ENCODE measurements at regions not wholly inside any gene's neighbourhood (a gene's known extent, or its start where the extent isn't known, plus 50 kb on each side); places are given as distances from the start of the nearest gene placed in this dataset.

- H3K4me3 ChIP-seq (replicated peaks in 1 of 4; ENCODE audit: control extremely low read depth in 1 of 4, insufficient read depth in 1 of 4, low read depth in 3 of 4, low read length in 4 of 4) = no peak overlapping the region
- no peak overlapping the region for H3K4me2 ChIP-seq (ENCODE audit: extremely low read depth, insufficient read depth, low read length)
- H3K9me3 ChIP-seq (ENCODE audit: control insufficient read depth, insufficient read depth, low read depth, low read length) = no peaks in the 10 kb centered on the region
- H4K20me1 ChIP-seq (ENCODE audit: control insufficient read depth, extremely low read depth, insufficient read depth, low read length) = no peaks in the 10 kb centered on the region
- DNase-seq (ENCODE audit: low read depth in 2 of 2) = no peak
- H3K4me1 ChIP-seq (ENCODE audit: control insufficient read depth, extremely low read depth, insufficient read depth, low read length) = no peaks in the 10 kb centered on the region
- no peaks in the 10 kb centered on the region for H3K79me2 ChIP-seq (ENCODE audit: control insufficient read depth, insufficient read depth, low read length)
- no peak overlapping the region for H2AFZ ChIP-seq (ENCODE audit: low read length)
- no peak overlapping the region for H3K27ac ChIP-seq (ENCODE audit: insufficient read depth, low read length)
- TF ChIP-seq EZH2 (IDR thresholded peaks at IDR 0.05; ENCODE audit: low read length, missing control alignments) (no peak), CTCF (conservative IDR thresholded peaks at IDR 0.05 in 1 of 2, IDR thresholded peaks at IDR 0.05 in 1 of 2; ENCODE audit: low read depth in 1 of 2, low read length in 2 of 2) (no peak)
- no peaks in the 10 kb centered on the region for H3K36me3 ChIP-seq (ENCODE audit: control insufficient read depth, insufficient read depth, low read length)
- H3K9ac ChIP-seq (ENCODE audit: insufficient read depth, low read length) = no peak overlapping the region
- H3K27me3 ChIP-seq (ENCODE audit: control insufficient read depth, insufficient read depth, low read length) = no peaks in the 10 kb centered on the region
These were observed 96.1 kb upstream of the SHH start for GRCh38 chr7:155908385-155908784.

GRCh38 chr7:155907450-155908200 is 95.4 kb upstream of the SHH start:
- no peaks in the 10 kb centered on the region for H3K36me3 ChIP-seq (ENCODE audit: control insufficient read depth, insufficient read depth, low read length)
- H3K9ac ChIP-seq (ENCODE audit: insufficient read depth, low read length) = no peak overlapping the region
- H3K4me3 ChIP-seq (replicated peaks in 1 of 4; ENCODE audit: control extremely low read depth in 1 of 4, insufficient read depth in 1 of 4, low read depth in 3 of 4, low read length in 4 of 4) = no peak overlapping the region
- no peaks in the 10 kb centered on the region for H3K4me1 ChIP-seq (ENCODE audit: control insufficient read depth, extremely low read depth, insufficient read depth, low read length)
- H3K79me2 ChIP-seq (ENCODE audit: control insufficient read depth, insufficient read depth, low read length) = no peaks in the 10 kb centered on the region
- DNase-seq (ENCODE audit: low read depth in 2 of 2) = peak; percentile 7 to 75
- no peak overlapping the region for H3K4me2 ChIP-seq (ENCODE audit: extremely low read depth, insufficient read depth, low read length)
- no peaks in the 10 kb centered on the region for H3K9me3 ChIP-seq (ENCODE audit: control insufficient read depth, insufficient read depth, low read depth, low read length)
- no peaks in the 10 kb centered on the region for H3K27me3 ChIP-seq (ENCODE audit: control insufficient read depth, insufficient read depth, low read length)
- TF ChIP-seq CTCF (conservative IDR thresholded peaks at IDR 0.05 in 1 of 2, IDR thresholded peaks at IDR 0.05 in 1 of 2; ENCODE audit: low read depth in 1 of 2, low read length in 2 of 2) (no peak), EZH2 (IDR thresholded peaks at IDR 0.05; ENCODE audit: low read length, missing control alignments) (no peak)
- no peaks in the 10 kb centered on the region for H4K20me1 ChIP-seq (ENCODE audit: control insufficient read depth, extremely low read depth, insufficient read depth, low read length)
- H3K27ac ChIP-seq (ENCODE audit: insufficient read depth, low read length) = no peak overlapping the region
- no peak overlapping the region for H2AFZ ChIP-seq (ENCODE audit: low read length)

GRCh38 chr7:155901176-155901575 is 88.9 kb upstream of the SHH start:
- Histone ChIP-seq H3K27me3 (ENCODE audit: control insufficient read depth, insufficient read depth, low read length) (no peaks in the 10 kb centered on the region), H2AFZ (ENCODE audit: low read length) (no peak overlapping the region), H3K36me3 (ENCODE audit: control insufficient read depth, insufficient read depth, low read length) (no peaks in the 10 kb centered on the region), H3K79me2 (ENCODE audit: control insufficient read depth, insufficient read depth, low read length) (no peaks in the 10 kb centered on the region), H3K27ac (ENCODE audit: insufficient read depth, low read length) (no peak overlapping the region), H3K4me3 (replicated peaks in 1 of 4; ENCODE audit: control extremely low read depth in 1 of 4, insufficient read depth in 1 of 4, low read depth in 3 of 4, low read length in 4 of 4) (no peak overlapping the region), H4K20me1 (ENCODE audit: control insufficient read depth, extremely low read depth, insufficient read depth, low read length) (no peaks in the 10 kb centered on the region), H3K4me1 (ENCODE audit: control insufficient read depth, extremely low read depth, insufficient read depth, low read length) (no peaks in the 10 kb centered on the region), H3K9me3 (ENCODE audit: control insufficient read depth, insufficient read depth, low read depth, low read length) (no peaks in the 10 kb centered on the region), H3K4me2 (ENCODE audit: extremely low read depth, insufficient read depth, low read length) (no peak overlapping the region), H3K9ac (ENCODE audit: insufficient read depth, low read length) (no peak overlapping the region)
- DNase-seq (ENCODE audit: low read depth in 2 of 2) = no peak
- no peak for TF ChIP-seq CTCF (conservative IDR thresholded peaks at IDR 0.05 in 1 of 2, IDR thresholded peaks at IDR 0.05 in 1 of 2; ENCODE audit: low read depth in 1 of 2, low read length in 2 of 2)
- TF ChIP-seq EZH2 (IDR thresholded peaks at IDR 0.05; ENCODE audit: low read length, missing control alignments) = no peak
